GM12872 (cell line): ENCODE measurements at regions not wholly inside any gene's neighbourhood (a gene's known extent, or its start where the extent isn't known, plus 50 kb on each side); places are given as distances from the start of the nearest gene placed in this dataset.

Source experiments
- CTCF ChIP-seq: IDR thresholded peaks from 3 replicates; pipeline ENCODE4 v1.5.1; 2011; ENCODE audit warnings: low read depth, mild to moderate bottlenecking, low read length, moderate library complexity; ENCODE audit not compliant: insufficient read depth

- TF ChIP-seq CTCF = no peak
Observed at GRCh38 chr2:181114021-181114420, 133.6 kb downstream of the UBE2E3 start.

- TF ChIP-seq CTCF = no peak
Observed at GRCh38 chr2:181116261-181116660, 135.9 kb downstream of the UBE2E3 start.

- TF ChIP-seq CTCF = no peak
Observed at GRCh38 chr2:181117206-181117925, 137.0 kb downstream of the UBE2E3 start.

GRCh38 chr2:181120625-181121024 is 140.2 kb downstream of the UBE2E3 start:
- no peak for TF ChIP-seq CTCF

- TF ChIP-seq CTCF = no peak
Observed at GRCh38 chr2:181121996-181122395, 141.6 kb downstream of the UBE2E3 start.

GRCh38 chr2:181122601-181123000 is 142.2 kb downstream of the UBE2E3 start:
- TF ChIP-seq CTCF = no peak

- no peak for TF ChIP-seq CTCF
Observed at GRCh38 chr2:181123798-181124231, 143.4 kb downstream of the UBE2E3 start.
